ENCODE measurements at regions not wholly inside any gene's neighbourhood (a gene's known extent, or its start where the extent isn't known, plus 50 kb on each side); places are given as distances from the start of the nearest gene placed in this dataset.

DNA sequence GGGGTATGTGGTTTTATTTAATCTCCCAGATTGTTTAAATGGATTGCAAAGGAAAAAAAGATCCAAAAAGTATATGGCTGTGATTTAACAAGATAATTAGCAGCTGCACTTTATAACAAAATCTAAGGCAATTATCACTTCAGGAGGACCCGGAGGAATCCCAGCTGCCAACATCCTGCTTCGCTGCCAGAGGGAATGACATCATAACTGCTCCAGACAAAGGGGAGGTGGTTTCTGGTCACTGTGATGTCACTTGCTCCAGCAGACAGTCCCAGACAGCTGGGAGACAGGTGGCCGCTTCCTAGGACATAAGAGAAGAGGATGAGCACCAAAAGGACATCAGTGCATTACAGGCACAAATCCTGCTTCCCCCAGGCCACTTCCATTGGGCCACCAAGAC lies 371.0 kb downstream of the BCOR start:
- ChIA-PET POLR2A (interaction anchor here (1.0 kb wide), 1 partner anchor 31 kb away, joined by 3 read pairs; no protein-coding TSS in a partner anchor), CTCF (interaction anchor here (1.3 kb wide), 1 partner anchor 24 kb away, joined by 3 read pairs; no protein-coding TSS in a partner anchor)
- DNase-seq (ENCODE audit: low read depth, low spot score), result no peak
- H3K4me3 ChIP-seq (ENCODE audit: low read depth, low read length), result no peak overlapping the region
- TF ChIP-seq CTCF (IDR thresholded peaks at IDR 0.05; ENCODE audit: insufficient read depth, low read length, missing control alignments), result no peak

GRCh38 chrX:39728025-39728424 lies 369.7 kb downstream of the BCOR start:
- ChIA-PET CTCF (no interaction called here), POLR2A (no interaction called here)
- H3K4me3 ChIP-seq (ENCODE audit: low read depth, low read length), result no peak overlapping the region
- no peak for DNase-seq (ENCODE audit: low read depth, low spot score)
- TF ChIP-seq CTCF (IDR thresholded peaks at IDR 0.05; ENCODE audit: insufficient read depth, low read length, missing control alignments), result no peak

DNA sequence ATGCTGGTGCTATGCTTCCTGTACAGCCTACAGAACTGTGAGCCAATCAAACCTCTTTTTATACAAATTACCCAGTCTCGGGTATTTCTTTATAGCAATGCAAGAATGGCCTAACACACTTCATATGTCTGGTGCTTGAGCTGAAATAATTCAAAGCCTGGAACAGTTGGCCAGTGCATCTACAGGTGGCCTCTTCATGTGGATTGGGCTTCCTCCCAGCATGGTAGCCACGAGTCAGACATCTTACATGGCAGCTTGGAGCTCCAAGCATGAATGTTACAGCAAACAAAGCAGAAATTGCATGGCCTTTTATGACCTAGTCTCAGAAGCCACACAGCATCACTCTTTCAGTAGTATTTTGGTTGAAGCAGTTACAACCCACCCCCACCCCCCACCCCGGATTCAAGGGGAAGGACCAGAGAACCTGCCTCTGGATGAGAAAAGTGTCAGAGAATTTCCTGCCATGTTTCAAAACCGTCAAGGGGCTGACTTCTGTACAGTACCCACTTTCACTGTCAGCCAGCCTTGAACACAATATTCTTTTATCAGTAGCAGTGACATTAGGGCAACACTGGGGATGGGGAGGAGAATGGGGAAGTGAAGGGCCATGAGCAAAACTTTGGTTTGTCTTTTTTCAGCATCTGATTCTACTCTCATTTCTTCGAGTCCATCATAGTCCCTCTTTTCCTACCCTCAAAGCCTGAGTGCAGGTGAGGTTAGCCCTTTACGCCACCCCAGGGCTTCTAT lies 368.7 kb downstream of the BCOR start:
- H3K4me3 ChIP-seq (ENCODE audit: low read depth, low read length), result no peak overlapping the region
- CTCF ChIA-PET, result interaction anchor here (1.0 kb wide), 1 partner anchor 31 kb away, joined by 4 read pairs; no protein-coding TSS in a partner anchor
- DNase-seq (ENCODE audit: low read depth, low spot score), result no peak
- no peak for TF ChIP-seq CTCF (IDR thresholded peaks at IDR 0.05; ENCODE audit: insufficient read depth, low read length, missing control alignments)
- POLR2A ChIA-PET, result no interaction called here

- H3K4me3 ChIP-seq (ENCODE audit: low read depth, low read length), result no peak overlapping the region
- CTCF ChIA-PET, result interaction anchor here (0.9 to 1.3 kb wide), 5 partner anchors 12 to 515 kb away, joined by 3 to 5 read pairs (median 4); no protein-coding TSS in a partner anchor
These were observed 367.6 kb downstream of the BCOR start for GRCh38 chrX:39729981-39730661.

GRCh38 chrX:39730662-39731329 lies 367.0 kb downstream of the BCOR start:
- peak; percentile 36 for DNase-seq (ENCODE audit: low read depth, low spot score)
- CTCF ChIA-PET, result interaction anchor here (0.6 to 1.3 kb wide), 10 partner anchors 11 to 515 kb away, joined by 3 to 5 read pairs (median 4); no protein-coding TSS in a partner anchor
- POLR2A ChIA-PET, result interaction anchor here (0.6 to 1.1 kb wide), 2 partner anchors 86 to 365 kb away, joined by 3 read pairs; no protein-coding TSS in a partner anchor
- H3K4me3 ChIP-seq (ENCODE audit: low read depth, low read length), result no peak overlapping the region
- peak; percentile 66 for TF ChIP-seq CTCF (IDR thresholded peaks at IDR 0.05; ENCODE audit: insufficient read depth, low read length, missing control alignments)

More at GRCh38 chrX:39729981-39730661, 367.6 kb downstream of the BCOR start:
- TF ChIP-seq CTCF (IDR thresholded peaks at IDR 0.05; ENCODE audit: insufficient read depth, low read length, missing control alignments), result no peak
- no peak for DNase-seq (ENCODE audit: low read depth, low spot score)
- POLR2A ChIA-PET, result interaction anchor here (1.1 kb wide), 1 partner anchor 86 kb away, joined by 3 read pairs; no protein-coding TSS in a partner anchor
